ENCODE measurements at regions not wholly inside any gene's neighbourhood (a gene's known extent, or its start where the extent isn't known, plus 50 kb on each side); places are given as distances from the start of the nearest gene placed in this dataset.

GRCh38 chr4:122259849-122260248 lies 107.7 kb downstream of the BLTP1 start:
- no peaks in the 10 kb centered on the region for H4K20me1 ChIP-seq (ENCODE audit: insufficient read depth, low read length)
- intact Hi-C loops (cut with micrococcal nuclease) (loop anchor here (10.0 kb wide), 1 partner anchor 55 kb away; no protein-coding TSS in a partner anchor), dilution Hi-C loops (cut with HindIII; ENCODE audit: low sequenced_read_pairs, unreplicated experiment) (no loop called here), in situ Hi-C loops (cut with MboI; ENCODE audit: low sequenced_read_pairs) (no loop called here)
- no peak overlapping the region for H2AK9ac ChIP-seq (replicated peaks; ENCODE audit: low read depth, low read length, poor library complexity)
- H3K14ac ChIP-seq (replicated peaks; ENCODE audit: low read depth, low read length): no peak overlapping the region
- H2BK20ac ChIP-seq (ENCODE audit: low read depth, low read length): no peak overlapping the region
- no peak overlapping the region for H3K27ac ChIP-seq (ENCODE audit: insufficient read depth, low read length)
- no peak overlapping the region for H3K4me3 ChIP-seq (ENCODE audit: insufficient read depth, low read depth, low read length)
- no peak overlapping the region for H2BK15ac ChIP-seq (ENCODE audit: low read depth, low read length)
- H3K27me3 ChIP-seq (ENCODE audit: control insufficient read depth, insufficient read depth, low read length): no peaks in the 10 kb centered on the region
- CTCF ChIA-PET: no interaction called here
- H4K8ac ChIP-seq (ENCODE audit: low read depth in 2 of 2, low read length in 2 of 2): no peak overlapping the region
- POLR2A ChIA-PET (ENCODE audit: unreplicated experiment): no interaction called here
- H2BK5ac ChIP-seq (ENCODE audit: low read depth, low read length, poor library complexity, severe bottlenecking): no peak overlapping the region
- no TSS peak for BruUV-seq (replicated peaks)
- H3K9ac ChIP-seq (ENCODE audit: low read depth, low read length): no peak overlapping the region
- no peak overlapping the region for H3K23ac ChIP-seq (ENCODE audit: low read depth, low read length)
- H4K5ac ChIP-seq (ENCODE audit: low read depth, low read length): no peak overlapping the region
- no peak overlapping the region for H4K91ac ChIP-seq (ENCODE audit: insufficient read depth, low read depth, low read length)
- H3K9me1 ChIP-seq (ENCODE audit: insufficient read depth, low read length): peaks cover 3% of the 10 kb centered on the region; the same call in 1 of the 2 replicates
- H3K4ac ChIP-seq (ENCODE audit: low read depth, low read length): no peak overlapping the region
- ATAC-seq (ENCODE audit: low read depth) (no peak), DNase-seq (no peak)
- no peak overlapping the region for H3K4me2 ChIP-seq (ENCODE audit: low read depth, low read length)
- TF ChIP-seq CEBPB (IDR thresholded peaks at IDR 0.05; ENCODE audit: low read depth, low read length) (no peak), RAD21 (IDR thresholded peaks at IDR 0.05; ENCODE audit: low read length) (no peak), MAFK (IDR thresholded peaks at IDR 0.05; ENCODE audit: low read depth, low read length) (no peak), FOS (IDR thresholded peaks at IDR 0.05; ENCODE audit: low read depth, low read length) (no peak), BHLHE40 (IDR thresholded peaks at IDR 0.05; ENCODE audit: low read depth, low read length) (no peak), RFX5 (IDR thresholded peaks at IDR 0.05; ENCODE audit: low read depth, low read length) (no peak), CTCF (conservative IDR thresholded peaks at IDR 0.05; ENCODE audit: low read depth, low read length) (no peak), CHD1 (IDR thresholded peaks at IDR 0.05; ENCODE audit: low read depth, low read length) (no peak), MAZ (IDR thresholded peaks at IDR 0.05; ENCODE audit: borderline replicate concordance, low read depth, low read length) (no peak)
- TF ChIP-seq, protein P1, sequence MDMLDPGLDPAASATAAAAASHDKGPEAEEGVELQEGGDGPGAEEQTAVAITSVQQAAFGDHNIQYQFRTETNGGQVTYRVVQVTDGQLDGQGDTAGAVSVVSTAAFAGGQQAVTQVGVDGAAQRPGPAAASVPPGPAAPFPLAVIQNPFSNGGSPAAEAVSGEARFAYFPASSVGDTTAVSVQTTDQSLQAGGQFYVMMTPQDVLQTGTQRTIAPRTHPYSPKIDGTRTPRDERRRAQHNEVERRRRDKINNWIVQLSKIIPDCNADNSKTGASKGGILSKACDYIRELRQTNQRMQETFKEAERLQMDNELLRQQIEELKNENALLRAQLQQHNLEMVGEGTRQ (IDR thresholded peaks at IDR 0.05; ENCODE audit: low read depth, low read length): no peak
- TF ChIP-seq, protein P2, sequence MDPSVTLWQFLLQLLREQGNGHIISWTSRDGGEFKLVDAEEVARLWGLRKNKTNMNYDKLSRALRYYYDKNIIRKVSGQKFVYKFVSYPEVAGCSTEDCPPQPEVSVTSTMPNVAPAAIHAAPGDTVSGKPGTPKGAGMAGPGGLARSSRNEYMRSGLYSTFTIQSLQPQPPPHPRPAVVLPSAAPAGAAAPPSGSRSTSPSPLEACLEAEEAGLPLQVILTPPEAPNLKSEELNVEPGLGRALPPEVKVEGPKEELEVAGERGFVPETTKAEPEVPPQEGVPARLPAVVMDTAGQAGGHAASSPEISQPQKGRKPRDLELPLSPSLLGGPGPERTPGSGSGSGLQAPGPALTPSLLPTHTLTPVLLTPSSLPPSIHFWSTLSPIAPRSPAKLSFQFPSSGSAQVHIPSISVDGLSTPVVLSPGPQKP (IDR thresholded peaks at IDR 0.05; ENCODE audit: borderline replicate concordance, low read depth, low read length): no peak
- H3K4me1 ChIP-seq (ENCODE audit: control insufficient read depth, insufficient read depth, low read length): no peaks in the 10 kb centered on the region
- no peak overlapping the region for H2BK120ac ChIP-seq (ENCODE audit: low read depth, low read length)
- H3K9me3 ChIP-seq (ENCODE audit: control insufficient read depth, insufficient read depth, low read length): no peaks in the 10 kb centered on the region
- H3K56ac ChIP-seq (ENCODE audit: extremely low read depth, insufficient read depth, low read length): no peak overlapping the region
- no peak overlapping the region for H2AFZ ChIP-seq (replicated peaks; ENCODE audit: low read length, poor library complexity)
- H2AK5ac ChIP-seq (ENCODE audit: low read depth, low read length): no peak overlapping the region
- no peak overlapping the region for H3K18ac ChIP-seq (ENCODE audit: low read depth, low read length)
- peaks cover 0 to 3% of the 10 kb centered on the region in 2 experiments; a peak in 1 of 4 replicates for H3K79me1 ChIP-seq (ENCODE audit: low read depth in 1 of 2, low read length in 2 of 2)
- H3K36me3 ChIP-seq (ENCODE audit: control insufficient read depth, insufficient read depth, low read length): peaks cover 25% of the 10 kb centered on the region
- no CpG with 5 or more reads among the region's 1 CpG for WGBS, 2 experiments (ENCODE audit: extremely low coverage in 2 of 2, insufficient read length in 1 of 2)
